B cell (primary cell): ENCODE measurements at regions not wholly inside any gene's neighbourhood (a gene's known extent, or its start where the extent isn't known, plus 50 kb on each side); places are given as distances from the start of the nearest gene placed in this dataset.

Experiments used
- ATAC-seq: fragments of 200-7000 bp; cut with Tn5 transposase; one replicate; pipeline ENCODE4 v1.10.0; 2021; ENCODE audit warnings: low read depth, mild to moderate bottlenecking, moderate number of reproducible peaks, moderate library complexity
- CTCF ChIA-PET: fragments of 350-600 bp; sonication (Branson Sonifier 250); formaldehyde crosslinking; loops from one replicate; lab custom pipeline; 2021; ENCODE audit warnings: antibody characterized with exemption, inconsistent platforms; lab: Charles Lee
- POLR2A ChIA-PET: fragments of 350-600 bp; sonication (Branson Sonifier 250); formaldehyde crosslinking; loops from one replicate; lab custom pipeline; 2021; ENCODE audit warnings: antibody characterized with exemption; lab: Charles Lee
- DNase-seq: peaks from one replicate; pipeline ENCODE4 v3.0.0; 2013
- H2AFZ ChIP-seq: 2 replicates; pipeline ENCODE4 v1.6.1; 2012; ENCODE audit warnings: mild to moderate bottlenecking, low read depth, low read length; ENCODE audit not compliant: insufficient read depth, poor library complexity, severe bottlenecking
- H3K27ac ChIP-seq, 2 donors: 1 replicate in 1 of 2; 2 replicates in 1 of 2; pipeline ENCODE4 v1.5.1; 2012 to 2013; ENCODE audit warnings: low read length in 2 of 2, mild to moderate bottlenecking in 2 of 2, moderate library complexity in 1 of 2
- H3K27me3 ChIP-seq, 4 experiments: fragments of 200-600 bp in 1 of 4; sonication (generic) in 1 of 4; replicated peaks in 1 of 4; 1 replicate in 2 of 4; 2 replicates in 2 of 4; pipeline versions ENCODE4 v1.6.1 to v1.7.0; 2013 to 2016; ENCODE audit warnings: low read length in 3 of 4, mild to moderate bottlenecking in 2 of 4, mixed read lengths in 1 of 4, moderate library complexity in 1 of 4; ENCODE audit not compliant: insufficient read depth in 4 of 4, control insufficient read depth in 3 of 4; ENCODE audit errors: control extremely low read depth in 1 of 4
- H3K36me3 ChIP-seq, 2 experiments: replicated peaks in 1 of 2; 1 replicate in 1 of 2; 2 replicates in 1 of 2; pipeline versions ENCODE4 v1.6.1 to v1.7.1; 2013; ENCODE audit warnings: low read length in 1 of 2; ENCODE audit not compliant: insufficient read depth in 2 of 2, control insufficient read depth in 1 of 2; ENCODE audit errors: control extremely low read depth in 1 of 2, extremely low read depth in 1 of 2
- H3K4me1 ChIP-seq, 2 donors: fragments of 200-600 bp in 1 of 2; sonication (generic) in 1 of 2; 1 replicate in 1 of 2; 2 replicates in 1 of 2; pipeline versions ENCODE4 v1.5.1 to v1.6.1; 2013 to 2017; ENCODE audit warnings: low read length in 2 of 2; ENCODE audit not compliant: control insufficient read depth in 2 of 2, insufficient read depth in 2 of 2
- H3K4me2 ChIP-seq: replicated peaks from 2 replicates; pipeline ENCODE3; 2012; ENCODE audit warnings: mild to moderate bottlenecking, low read depth, low read length; ENCODE audit not compliant: poor library complexity, severe bottlenecking
- H3K4me3 ChIP-seq, 5 experiments: fragments of 200-600 bp in 1 of 5; sonication (generic) in 1 of 5; 1 replicate in 3 of 5; 2 replicates in 2 of 5; pipeline versions ENCODE4 v1.5.1 to v1.7.0; 2011 to 2016; ENCODE audit warnings: low read length in 4 of 5, mild to moderate bottlenecking in 4 of 5, low read depth in 2 of 5, control low read depth in 1 of 5, moderate library complexity in 1 of 5; ENCODE audit not compliant: insufficient read depth in 1 of 5; ENCODE audit errors: control extremely low read depth in 1 of 5, extremely low read depth in 1 of 5
- H3K79me2 ChIP-seq: fragments of 200-600 bp; sonication (generic); one replicate; pipeline ENCODE4 v1.6.0; 2016; ENCODE audit warnings: low read length; ENCODE audit not compliant: control insufficient read depth, insufficient read depth
- H3K9ac ChIP-seq: fragments of 200-600 bp; sonication (generic); 2 replicates; pipeline ENCODE4 v1.6.1; 2017; ENCODE audit warnings: mild to moderate bottlenecking, low read length, moderate library complexity
- H3K9me3 ChIP-seq, 3 donors: one replicate each; pipeline versions ENCODE4 v1.6.1 to v1.7.1; 2013; ENCODE audit warnings: low read length in 2 of 3; ENCODE audit not compliant: control insufficient read depth in 2 of 3, insufficient read depth in 1 of 3; ENCODE audit errors: control extremely low read depth in 1 of 3
- H4K20me1 ChIP-seq: 2 replicates; pipeline ENCODE4 v1.6.0; 2012; ENCODE audit warnings: mild to moderate bottlenecking, low read length; ENCODE audit not compliant: insufficient read depth, control insufficient read depth, poor library complexity, severe bottlenecking
- H3K27ac Mint-ChIP-seq: one replicate; pipeline ENCODE4 v1.8.0; 2021; ENCODE audit warnings: mixed read lengths
- H3K27me3 Mint-ChIP-seq: one replicate; pipeline ENCODE4 v1.8.0; 2021; ENCODE audit warnings: mixed read lengths
- H3K4me1 Mint-ChIP-seq: one replicate; pipeline ENCODE4 v1.8.0; 2021; ENCODE audit warnings: mixed read lengths
- H3K4me3 Mint-ChIP-seq: one replicate; pipeline ENCODE4 v1.8.0; 2021; ENCODE audit warnings: mixed read lengths
- H3K9me3 Mint-ChIP-seq: one replicate; pipeline ENCODE4 v1.8.0; 2022; ENCODE audit warnings: mixed read lengths; ENCODE audit not compliant: insufficient read depth
- EZH2 ChIP-seq: IDR thresholded peaks from 2 replicates; pipeline ENCODE4 v1.6.1; 2012; ENCODE audit warnings: borderline replicate concordance, low read depth, mild to moderate bottlenecking, moderate library complexity, low read length; ENCODE audit not compliant: insufficient read depth, poor library complexity, severe bottlenecking
- whole genome bisulfite sequencing: methylation state at CpG from one replicate; pipeline ENCODE4 v1.1.5; 2013; ENCODE audit warnings: missing lambda C conversion rate; ENCODE audit not compliant: insufficient coverage; 5-methylcytosine and 5-hydroxymethylcytosine counted together
- intact Hi-C: fragments of 100-400 bp; cut with micrococcal nuclease; formaldehyde crosslinking; loops from one replicate; pipeline ENCODE4 v1.10.0; 2022
- TF ChIP-seq, protein P1 (sequence below): fragments of 200-600 bp; IDR thresholded peaks from one replicate; pipeline ENCODE4 v1.8.0; 2022; ENCODE audit warnings: antibody characterized with exemption, mild to moderate bottlenecking

DNA sequence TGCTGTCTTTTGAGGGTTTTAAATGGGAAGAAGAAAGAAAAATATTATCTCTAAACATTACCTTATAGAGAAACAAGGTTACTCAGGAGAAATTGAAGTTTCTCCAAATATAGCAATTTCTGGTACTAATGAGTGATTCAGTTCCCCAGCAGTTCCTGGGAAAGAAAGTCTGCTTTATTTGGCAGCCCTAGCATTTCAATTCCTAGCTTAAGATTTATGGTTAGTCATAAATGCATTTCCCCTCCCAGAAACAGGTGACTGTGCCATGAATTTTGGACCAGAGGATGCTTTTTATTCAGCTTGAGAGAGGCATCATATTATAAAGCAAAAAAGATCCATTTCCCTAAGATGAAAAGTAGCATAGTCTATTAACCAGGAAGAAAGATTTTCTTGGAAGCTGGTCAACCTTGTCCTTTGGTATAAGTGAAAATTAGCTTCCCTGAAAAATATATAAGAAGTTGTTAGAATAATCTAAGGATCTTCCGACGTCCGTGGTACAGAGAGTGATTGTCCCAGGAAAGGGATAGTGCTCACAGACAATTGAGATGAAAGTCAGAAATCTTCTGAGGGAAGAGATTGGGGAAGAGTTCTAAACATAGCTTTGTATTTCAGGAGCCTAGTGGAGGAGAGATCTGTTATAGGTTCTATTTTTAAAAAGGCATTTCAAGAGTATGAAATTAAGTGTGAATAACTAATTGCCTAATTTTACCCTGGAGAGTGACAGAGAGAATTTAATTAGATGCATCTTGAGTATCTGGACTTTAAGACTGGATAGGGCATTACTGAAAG, 164.9 kb downstream of the ESM1 start:
- POLR2A ChIA-PET = no interaction called here
- H3K27ac Mint-ChIP-seq = no peak overlapping the region
- CTCF ChIA-PET = interaction anchor here (1.2 kb wide), 1 partner anchor 57 kb away, joined by 3 read pairs; no protein-coding TSS in a partner anchor
- Histone ChIP-seq H4K20me1 (no peaks in the 10 kb centered on the region), H3K36me3 (no peaks in the 10 kb centered on the region), H3K79me2 (no peaks in the 10 kb centered on the region), H3K4me2 (no peak overlapping the region), H3K27me3 (no peaks in the 10 kb centered on the region), H3K9me3 (no peaks in the 10 kb centered on the region), H3K4me3 (no peak overlapping the region), H3K27ac (no peak overlapping the region), H3K4me1 (no peaks in the 10 kb centered on the region), H3K9ac (no peak overlapping the region), H2AFZ (no peak overlapping the region)
- ATAC-seq (no peak), DNase-seq (no peak)
- H3K9me3 Mint-ChIP-seq = no peaks in the 10 kb centered on the region
- no peak overlapping the region for H3K4me3 Mint-ChIP-seq
- H3K4me1 Mint-ChIP-seq = no peaks in the 10 kb centered on the region
- no peaks in the 10 kb centered on the region for H3K27me3 Mint-ChIP-seq
- intact Hi-C loops = no loop called here
- TF ChIP-seq, protein P1, sequence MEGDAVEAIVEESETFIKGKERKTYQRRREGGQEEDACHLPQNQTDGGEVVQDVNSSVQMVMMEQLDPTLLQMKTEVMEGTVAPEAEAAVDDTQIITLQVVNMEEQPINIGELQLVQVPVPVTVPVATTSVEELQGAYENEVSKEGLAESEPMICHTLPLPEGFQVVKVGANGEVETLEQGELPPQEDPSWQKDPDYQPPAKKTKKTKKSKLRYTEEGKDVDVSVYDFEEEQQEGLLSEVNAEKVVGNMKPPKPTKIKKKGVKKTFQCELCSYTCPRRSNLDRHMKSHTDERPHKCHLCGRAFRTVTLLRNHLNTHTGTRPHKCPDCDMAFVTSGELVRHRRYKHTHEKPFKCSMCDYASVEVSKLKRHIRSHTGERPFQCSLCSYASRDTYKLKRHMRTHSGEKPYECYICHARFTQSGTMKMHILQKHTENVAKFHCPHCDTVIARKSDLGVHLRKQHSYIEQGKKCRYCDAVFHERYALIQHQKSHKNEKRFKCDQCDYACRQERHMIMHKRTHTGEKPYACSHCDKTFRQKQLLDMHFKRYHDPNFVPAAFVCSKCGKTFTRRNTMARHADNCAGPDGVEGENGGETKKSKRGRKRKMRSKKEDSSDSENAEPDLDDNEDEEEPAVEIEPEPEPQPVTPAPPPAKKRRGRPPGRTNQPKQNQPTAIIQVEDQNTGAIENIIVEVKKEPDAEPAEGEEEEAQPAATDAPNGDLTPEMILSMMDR = no peak
- TF ChIP-seq EZH2 = no peak
- 100% methylated on average over 3 of the region's 3 CpGs for WGBS

DNA sequence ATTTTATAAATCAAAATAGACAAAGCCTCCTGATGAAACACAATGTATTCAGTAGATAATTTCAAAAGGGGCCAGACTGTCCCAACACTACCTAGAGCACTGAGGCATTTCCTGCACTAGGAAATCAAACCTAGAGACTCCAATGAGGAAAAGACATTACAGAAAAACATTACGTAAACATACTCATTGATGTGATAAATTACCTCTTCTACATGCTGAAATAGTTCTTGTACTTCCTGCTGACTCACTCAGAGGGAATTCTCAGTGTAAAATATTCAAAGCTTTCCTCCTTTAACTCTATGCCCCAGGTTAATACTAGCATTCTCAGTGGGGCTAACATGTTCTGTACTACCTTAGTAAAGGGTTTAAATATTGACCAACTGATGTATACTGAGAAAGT, 178.0 kb downstream of the ESM1 start:
- Histone ChIP-seq H3K79me2 (no peaks in the 10 kb centered on the region), H4K20me1 (no peaks in the 10 kb centered on the region), H3K27ac (no peak overlapping the region), H3K9me3 (peaks cover 0 to 3% (median 0%) of the 10 kb centered on the region in 3 donors), H3K4me1 (no peaks in the 10 kb centered on the region), H3K27me3 (no peaks in the 10 kb centered on the region), H3K9ac (no peak overlapping the region), H3K4me2 (no peak overlapping the region), H2AFZ (no peak overlapping the region), H3K36me3 (no peaks in the 10 kb centered on the region), H3K4me3 (no peak overlapping the region)
- H3K4me3 Mint-ChIP-seq = no peak overlapping the region
- CTCF ChIA-PET = no interaction called here
- WGBS = no CpG with 5 or more reads among the region's 1 CpG
- POLR2A ChIA-PET = no interaction called here
- no peak for DNase-seq
- peaks cover 6% of the 10 kb centered on the region for H3K27me3 Mint-ChIP-seq
- TF ChIP-seq EZH2 = no peak
- TF ChIP-seq, protein P1 = no peak
- peaks cover under 1% of the 10 kb centered on the region for H3K9me3 Mint-ChIP-seq
- ATAC-seq = no peak
- H3K4me1 Mint-ChIP-seq = peaks cover 3% of the 10 kb centered on the region
- no peak overlapping the region for H3K27ac Mint-ChIP-seq
- intact Hi-C loops = no loop called here
